Chondrocyte (in vitro differentiated cells): ENCODE measurements at regions not wholly inside any gene's neighbourhood (a gene's known extent, or its start where the extent isn't known, plus 50 kb on each side); places are given as distances from the start of the nearest gene placed in this dataset.

Experiments
- DNase-seq: peaks from one replicate; pipeline ENCODE4 v3.0.0; 2021; ENCODE audit warnings: mixed read lengths, low spot score
- H3K27ac Mint-ChIP-seq: one replicate; pipeline ENCODE4 v1.8.0; 2021; ENCODE audit warnings: mild to moderate bottlenecking, moderate library complexity, mixed read lengths; ENCODE audit not compliant: unreplicated experiment
- H3K27me3 Mint-ChIP-seq: 2 replicates; pipeline ENCODE4 v1.8.0; 2021; ENCODE audit warnings: low read depth, mixed read lengths
- H3K36me3 Mint-ChIP-seq: 2 replicates; pipeline ENCODE4 v1.8.0; 2021; ENCODE audit warnings: low read depth, mixed read lengths
- H3K4me1 Mint-ChIP-seq: 2 replicates; pipeline ENCODE4 v1.8.0; 2021; ENCODE audit warnings: low read depth, mild to moderate bottlenecking, mixed read lengths
- H3K4me3 Mint-ChIP-seq: one replicate; pipeline ENCODE4 v1.8.0; 2021; ENCODE audit warnings: mild to moderate bottlenecking, moderate library complexity, mixed read lengths; ENCODE audit not compliant: unreplicated experiment
- H3K9me3 Mint-ChIP-seq: 2 replicates; pipeline ENCODE4 v1.8.0; 2021; ENCODE audit warnings: low read depth, mixed read lengths
- TF ChIP-seq, protein P1 (sequence below): fragments of 200-600 bp; sonication (generic); IDR thresholded peaks from 2 replicates; pipeline ENCODE4 v1.5.0; 2021; ENCODE audit warnings: antibody characterized with exemption, mild to moderate bottlenecking, moderate library complexity

- no peaks in the 10 kb centered on the region for H3K9me3 Mint-ChIP-seq
- H3K4me1 Mint-ChIP-seq, result no peaks in the 10 kb centered on the region
- no peak for DNase-seq
- H3K27ac Mint-ChIP-seq, result no peak overlapping the region
- H3K36me3 Mint-ChIP-seq, result no peaks in the 10 kb centered on the region
- no peaks in the 10 kb centered on the region for H3K27me3 Mint-ChIP-seq
- TF ChIP-seq, protein P1, sequence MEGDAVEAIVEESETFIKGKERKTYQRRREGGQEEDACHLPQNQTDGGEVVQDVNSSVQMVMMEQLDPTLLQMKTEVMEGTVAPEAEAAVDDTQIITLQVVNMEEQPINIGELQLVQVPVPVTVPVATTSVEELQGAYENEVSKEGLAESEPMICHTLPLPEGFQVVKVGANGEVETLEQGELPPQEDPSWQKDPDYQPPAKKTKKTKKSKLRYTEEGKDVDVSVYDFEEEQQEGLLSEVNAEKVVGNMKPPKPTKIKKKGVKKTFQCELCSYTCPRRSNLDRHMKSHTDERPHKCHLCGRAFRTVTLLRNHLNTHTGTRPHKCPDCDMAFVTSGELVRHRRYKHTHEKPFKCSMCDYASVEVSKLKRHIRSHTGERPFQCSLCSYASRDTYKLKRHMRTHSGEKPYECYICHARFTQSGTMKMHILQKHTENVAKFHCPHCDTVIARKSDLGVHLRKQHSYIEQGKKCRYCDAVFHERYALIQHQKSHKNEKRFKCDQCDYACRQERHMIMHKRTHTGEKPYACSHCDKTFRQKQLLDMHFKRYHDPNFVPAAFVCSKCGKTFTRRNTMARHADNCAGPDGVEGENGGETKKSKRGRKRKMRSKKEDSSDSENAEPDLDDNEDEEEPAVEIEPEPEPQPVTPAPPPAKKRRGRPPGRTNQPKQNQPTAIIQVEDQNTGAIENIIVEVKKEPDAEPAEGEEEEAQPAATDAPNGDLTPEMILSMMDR, result no peak
- no peak overlapping the region for H3K4me3 Mint-ChIP-seq
Observed at GRCh38 chr2:103364177-103364576, 602.3 kb downstream of the TMEM182 start.

DNA sequence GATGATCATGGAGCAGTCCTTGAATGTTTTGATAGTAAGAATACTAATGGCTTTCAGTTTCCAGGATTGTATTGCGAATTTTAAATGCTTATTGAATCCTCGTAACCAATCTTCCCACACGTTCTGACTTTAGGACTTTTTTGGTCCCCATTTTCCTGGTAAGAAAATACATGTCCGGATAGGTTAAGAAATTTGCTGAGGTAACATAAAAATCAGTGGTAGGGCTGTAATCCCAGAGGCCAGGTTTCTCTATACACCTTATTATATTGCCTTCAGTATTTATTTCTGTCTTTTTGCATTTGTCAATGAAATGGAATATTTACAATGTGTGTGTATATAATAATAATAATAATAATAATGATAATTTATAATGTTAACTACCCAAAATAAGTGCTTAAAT is 603.2 kb downstream of the TMEM182 start:
- Mint-ChIP-seq H3K4me1 (no peaks in the 10 kb centered on the region), H3K27ac (no peak overlapping the region), H3K36me3 (no peaks in the 10 kb centered on the region), H3K4me3 (no peak overlapping the region), H3K9me3 (no peaks in the 10 kb centered on the region), H3K27me3 (no peaks in the 10 kb centered on the region)
- no peak for DNase-seq
- TF ChIP-seq, protein P1, result no peak

DNA sequence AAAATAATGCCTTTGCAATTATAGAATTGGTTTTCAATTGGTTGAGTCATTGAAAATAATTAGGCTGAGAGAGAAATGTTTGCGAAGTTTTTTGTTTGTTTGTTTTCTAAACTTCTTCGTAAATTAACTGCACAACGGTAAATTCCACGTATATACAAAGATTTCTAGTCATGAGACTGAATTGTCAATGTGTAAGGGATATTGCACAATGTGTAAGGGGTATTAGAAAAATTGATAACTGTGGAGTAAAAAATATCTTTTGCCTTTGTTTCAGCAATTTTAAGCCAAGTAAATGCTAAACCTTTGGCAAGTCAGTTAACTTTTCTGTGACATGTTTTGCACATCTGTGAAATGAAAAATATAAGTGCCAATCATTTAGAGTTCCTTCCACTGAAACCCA is 606.0 kb downstream of the TMEM182 start:
- H3K4me1 Mint-ChIP-seq, result no peaks in the 10 kb centered on the region
- TF ChIP-seq, protein P1, result no peak

GRCh38 chr2:103383541-103383940 is 621.7 kb downstream of the TMEM182 start:
- DNase-seq, result no peak
- Mint-ChIP-seq H3K36me3 (no peaks in the 10 kb centered on the region), H3K9me3 (peaks cover 5% of the 10 kb centered on the region), H3K27ac (no peak overlapping the region), H3K27me3 (no peaks in the 10 kb centered on the region), H3K4me3 (no peak overlapping the region), H3K4me1 (no peaks in the 10 kb centered on the region)
- TF ChIP-seq, protein P1, result no peak

More for the DNA sequence above, 606.0 kb downstream of the TMEM182 start:
- H3K27ac Mint-ChIP-seq, result no peak overlapping the region
- no peak for DNase-seq
- no peaks in the 10 kb centered on the region for H3K9me3 Mint-ChIP-seq
- no peaks in the 10 kb centered on the region for H3K36me3 Mint-ChIP-seq
- H3K4me3 Mint-ChIP-seq, result no peak overlapping the region
- no peaks in the 10 kb centered on the region for H3K27me3 Mint-ChIP-seq

GRCh38 chr2:103386872-103387271 is 625.0 kb downstream of the TMEM182 start:
- Mint-ChIP-seq H3K27me3 (no peaks in the 10 kb centered on the region), H3K27ac (no peak overlapping the region), H3K9me3 (no peaks in the 10 kb centered on the region), H3K4me1 (no peaks in the 10 kb centered on the region), H3K36me3 (no peaks in the 10 kb centered on the region), H3K4me3 (no peak overlapping the region)
- TF ChIP-seq, protein P1, result no peak
- no peak for DNase-seq
